ENCODE measurements at regions not wholly inside any gene's neighbourhood (a gene's known extent, or its start where the extent isn't known, plus 50 kb on each side); places are given as distances from the start of the nearest gene placed in this dataset.
A peak's percentile ranks its signal among the peaks of the same experiment; 100 is the strongest.

DNA sequence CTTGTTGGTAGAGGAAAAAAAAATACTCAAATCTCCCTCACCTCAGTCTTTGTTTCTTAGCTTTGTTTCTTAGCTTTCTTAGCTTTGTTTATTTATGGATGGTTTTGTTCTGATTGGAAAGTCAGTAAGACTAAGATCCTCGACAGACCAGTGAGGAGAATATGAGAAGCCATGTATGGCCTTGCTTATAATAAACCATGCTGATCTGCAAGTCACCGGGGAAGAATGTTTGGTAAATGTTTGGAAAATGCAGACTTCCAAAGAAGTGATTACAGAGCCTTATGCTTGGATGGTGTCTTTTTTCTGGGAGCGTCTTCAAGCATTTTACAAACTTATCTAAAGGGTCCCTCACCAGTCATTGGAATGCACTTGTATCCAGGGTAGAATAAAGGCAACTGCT, 90.1 kb upstream of the NOCT start:
- no peak for DNase-seq (ENCODE audit: low read depth)

- DNase-seq (ENCODE audit: low read depth), result peak; percentile 87
These were observed 96.3 kb upstream of the NOCT start for GRCh38 chr4:138919094-138919936.

DNA sequence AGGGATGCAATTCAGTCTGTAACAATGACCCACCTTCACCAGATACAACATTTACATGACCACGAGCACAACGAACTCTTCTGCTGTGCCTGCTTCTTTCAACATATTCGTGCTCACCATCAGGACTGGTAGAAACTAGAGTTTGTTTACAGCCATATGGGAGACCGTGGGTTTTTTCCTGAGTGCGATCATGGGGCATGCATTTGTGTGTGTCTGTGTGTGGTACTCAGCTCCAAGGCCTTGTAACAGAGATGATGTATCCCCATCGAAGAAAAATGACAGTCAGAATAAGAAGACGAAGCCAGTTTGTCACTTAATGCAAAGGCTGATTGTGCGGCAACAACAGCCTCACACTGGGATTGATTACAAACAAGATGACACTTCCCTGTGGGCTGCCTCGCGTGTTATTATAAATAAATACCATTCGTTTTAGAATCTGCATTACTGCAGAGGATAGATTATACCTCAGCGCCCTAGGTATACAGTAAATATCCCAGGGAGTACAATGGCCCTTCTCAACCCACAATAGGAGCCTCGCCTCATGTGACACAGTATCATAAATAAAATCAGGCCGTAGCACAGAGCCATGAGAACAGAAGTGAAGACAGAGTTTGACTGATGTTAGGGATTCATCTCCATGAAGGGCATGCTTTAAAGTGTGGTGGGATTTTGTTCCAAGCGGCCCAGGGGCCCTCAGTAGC, 97.3 kb upstream of the NOCT start:
- DNase-seq (ENCODE audit: low read depth), result no peak

- no peak for DNase-seq (ENCODE audit: low read depth)
These were observed 98.8 kb upstream of the NOCT start for GRCh38 chr4:138916763-138917162.

DNA sequence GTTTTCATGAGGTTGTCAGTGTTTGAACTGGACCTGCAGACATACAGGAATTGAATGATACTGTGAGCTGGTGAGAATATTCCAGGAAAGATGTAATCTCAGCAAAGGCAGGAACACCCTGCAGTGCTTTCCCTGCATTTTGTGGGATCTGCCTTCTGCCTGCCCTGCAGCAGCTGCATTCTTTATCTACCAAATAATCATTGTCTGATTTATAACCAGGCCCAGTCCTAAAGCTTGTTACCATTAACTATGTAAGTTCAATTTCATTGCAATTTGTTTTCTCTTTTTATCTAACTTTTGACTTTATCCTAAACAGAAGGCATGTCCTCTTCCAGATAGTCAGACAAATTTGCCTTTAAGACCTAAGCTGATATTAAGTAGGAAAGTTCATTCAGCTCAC, 99.8 kb upstream of the NOCT start:
- no peak for DNase-seq (ENCODE audit: low read depth)

- DNase-seq (ENCODE audit: low read depth), result no peak
These were observed 102.8 kb upstream of the NOCT start for GRCh38 chr4:138912704-138913340.

- no peak for DNase-seq (ENCODE audit: low read depth)
These were observed 103.5 kb upstream of the NOCT start for GRCh38 chr4:138911909-138912703.

DNA sequence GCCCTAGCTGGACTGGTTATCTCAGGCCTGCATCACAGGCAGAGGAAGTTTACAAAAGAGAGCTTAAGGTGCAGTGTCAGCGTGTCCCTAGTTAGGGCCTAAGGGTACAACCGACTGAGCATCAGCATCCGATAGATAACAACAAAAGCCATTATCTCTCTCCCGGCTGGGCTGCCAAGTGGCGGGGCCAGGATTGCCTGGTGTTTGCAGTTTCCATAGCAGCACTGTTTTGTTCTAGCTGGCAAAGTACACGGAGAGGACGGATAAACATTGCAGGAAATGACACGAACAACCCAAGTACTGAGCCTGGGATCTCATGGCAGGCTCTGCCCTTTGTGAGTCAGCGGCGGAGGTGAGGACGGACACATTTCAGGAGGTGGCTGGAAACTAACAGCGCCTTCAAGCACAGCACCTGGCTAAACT, 104.7 kb upstream of the NOCT start:
- peak; percentile 39 for DNase-seq (ENCODE audit: low read depth)

GRCh38 chr4:138910195-138910913, 105.2 kb upstream of the NOCT start:
- DNase-seq (ENCODE audit: low read depth), result peak; percentile 24

GRCh38 chr4:138909587-138909986, 106.0 kb upstream of the NOCT start:
- DNase-seq (ENCODE audit: low read depth), result no peak

- DNase-seq (ENCODE audit: low read depth), result no peak
These were observed 107.4 kb upstream of the NOCT start for GRCh38 chr4:138908134-138908533.

DNA sequence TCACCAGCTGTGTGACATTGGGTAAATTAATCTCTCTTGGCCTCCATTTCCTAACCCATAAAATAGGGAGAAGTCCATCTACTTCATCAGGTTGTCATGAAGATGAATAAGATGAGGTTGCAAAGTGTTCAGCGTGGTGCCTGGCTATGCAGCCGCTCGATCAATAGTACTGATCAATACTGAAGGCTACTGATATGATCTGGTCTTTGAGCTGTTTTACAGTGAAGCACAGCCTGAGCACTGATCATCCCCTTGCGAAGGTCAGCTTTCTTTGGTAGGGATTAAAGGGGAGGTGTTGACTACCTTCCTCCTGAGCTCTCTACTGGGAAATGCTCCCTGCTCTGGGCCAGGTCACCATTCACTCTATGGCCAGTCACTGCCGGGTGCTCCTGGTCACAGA, 108.4 kb upstream of the NOCT start:
- DNase-seq (ENCODE audit: low read depth), result no peak

DNA sequence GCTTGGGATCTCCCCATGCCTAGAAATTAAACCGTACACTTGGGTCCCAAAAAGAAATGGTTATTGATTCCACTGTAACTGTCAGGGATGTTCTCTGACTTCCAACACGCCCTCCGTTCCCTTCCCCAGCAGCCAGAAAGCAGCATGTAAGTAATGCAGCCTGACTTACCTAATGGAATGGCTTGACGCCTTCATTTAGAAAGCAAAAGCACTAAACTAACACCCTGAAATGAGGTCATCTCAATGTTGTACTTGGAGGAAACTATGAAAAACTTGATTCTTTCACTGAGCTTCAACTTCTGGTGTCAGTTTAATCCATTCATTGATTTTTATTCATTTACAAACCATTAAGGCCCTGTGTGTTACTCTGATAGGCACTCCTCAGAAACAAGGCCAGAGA, 110.8 kb upstream of the NOCT start:
- no peak for DNase-seq (ENCODE audit: low read depth)

DNA sequence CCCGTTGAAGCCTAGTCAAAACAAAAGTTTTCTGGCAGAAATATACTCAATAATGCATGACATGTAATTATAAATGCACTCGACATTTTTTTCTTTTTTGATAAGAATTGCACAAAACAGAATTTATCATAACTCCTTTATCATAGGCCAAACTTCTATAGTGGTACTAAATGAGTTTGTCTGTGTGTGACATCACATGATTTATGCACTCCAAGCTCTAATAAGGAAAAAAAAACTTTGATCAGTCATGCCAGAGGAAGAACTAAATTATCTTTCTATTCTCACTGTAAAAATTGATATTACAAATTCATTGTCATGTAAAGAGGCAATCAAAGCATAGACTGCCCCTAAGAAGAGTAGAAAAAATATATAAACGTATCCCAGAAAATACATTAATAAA, 112.4 kb upstream of the NOCT start:
- no peak for DNase-seq (ENCODE audit: low read depth)

GRCh38 chr4:138902705-138903104, 112.9 kb upstream of the NOCT start:
- DNase-seq (ENCODE audit: low read depth), result no peak

- no peak for DNase-seq (ENCODE audit: low read depth)
These were observed 114.4 kb upstream of the NOCT start for GRCh38 chr4:138901177-138901576.

GRCh38 chr4:138899999-138900398, 115.6 kb upstream of the NOCT start:
- DNase-seq (ENCODE audit: low read depth), result no peak

GRCh38 chr4:138898282-138898681, 117.3 kb upstream of the NOCT start:
- no peak for DNase-seq (ENCODE audit: low read depth)

DNA sequence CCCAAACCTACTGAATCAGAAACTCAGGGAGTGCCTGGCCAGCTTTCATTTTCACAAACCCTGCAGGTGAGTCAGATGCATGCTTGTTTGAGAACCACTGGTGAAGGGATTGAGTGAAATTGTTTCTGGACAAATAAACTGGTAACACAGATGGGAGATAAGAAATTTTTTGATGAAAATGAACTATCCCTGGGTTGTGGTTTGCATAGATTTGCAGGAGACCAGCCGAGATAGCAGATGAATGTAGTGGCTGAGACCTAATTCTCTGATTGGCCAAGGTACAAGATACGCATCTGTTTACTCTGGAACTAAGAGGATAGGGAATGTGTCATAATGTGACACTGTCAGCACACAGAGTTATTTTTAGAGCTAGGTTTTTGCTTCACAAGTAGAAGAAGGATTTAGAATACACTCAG, 117.8 kb upstream of the NOCT start:
- DNase-seq (ENCODE audit: low read depth), result peak; percentile 43

GRCh38 chr4:138894709-138895108, 120.9 kb upstream of the NOCT start:
- DNase-seq (ENCODE audit: low read depth), result no peak

DNA sequence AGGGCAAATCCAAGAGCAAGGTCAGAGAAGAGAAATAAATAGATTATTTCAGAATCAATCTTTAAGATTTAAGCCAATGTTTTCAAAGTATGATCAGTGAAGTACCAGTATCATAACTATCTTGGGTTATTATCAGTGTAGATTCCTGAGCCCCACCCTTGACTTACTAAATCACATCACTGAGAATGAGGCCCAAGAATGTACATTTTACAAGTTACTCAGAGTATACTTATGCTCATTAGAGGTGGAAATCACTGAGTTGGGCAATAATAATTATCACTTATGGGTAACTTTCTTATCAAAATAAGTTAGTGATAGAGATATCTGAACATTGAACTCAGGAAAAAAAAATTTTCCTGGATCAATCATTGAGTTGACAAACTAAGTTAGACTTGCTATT, 121.6 kb upstream of the NOCT start:
- no peak for DNase-seq (ENCODE audit: low read depth)
